Thyroid gland (tissue), 4 donors: ENCODE measurements at regions not wholly inside any gene's neighbourhood (a gene's known extent, or its start where the extent isn't known, plus 50 kb on each side); places are given as distances from the start of the nearest gene placed in this dataset.

Experiments used
- POLR2A ChIP-seq, 2 donors: fragments of 450-650 bp; IDR thresholded peaks; one replicate each; pipeline ENCODE4 v1.6.1; 2017; ENCODE audit warnings: antibody characterized with exemption in 2 of 2, mild to moderate bottlenecking in 2 of 2, moderate library complexity in 1 of 2
- TF ChIP-seq, protein P1 (sequence below), 6 experiments: fragments of 200-600 bp in 3 of 6; fragments of 450-650 bp in 3 of 6; sonication (generic) in 3 of 6; IDR thresholded peaks; one replicate each; pipeline ENCODE4 v1.5.1; 2016 to 2019; ENCODE audit warnings: antibody characterized with exemption in 6 of 6, mild to moderate bottlenecking in 2 of 6, inconsistent platforms in 1 of 6, moderate library complexity in 1 of 6

DNA sequence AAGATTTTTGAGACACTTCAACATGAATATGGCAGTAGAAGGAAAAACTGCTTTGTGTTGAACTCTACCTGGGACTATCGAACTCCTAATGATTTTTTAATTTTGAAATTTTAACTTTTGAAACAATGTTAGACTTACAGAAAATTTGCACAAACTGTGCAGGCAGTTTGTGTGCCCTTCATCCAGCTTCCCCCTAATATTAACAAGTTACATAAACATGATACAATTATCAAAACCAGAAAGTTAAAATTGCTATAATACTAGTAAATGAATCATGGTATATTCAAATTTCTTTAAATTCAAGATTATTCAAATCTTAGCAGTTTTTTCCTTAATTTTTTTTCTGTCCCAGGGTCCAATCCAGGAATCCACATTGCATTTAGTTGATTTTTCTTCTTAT lies 278.9 kb downstream of the ADGRL2 start:
- TF ChIP-seq, protein P1, sequence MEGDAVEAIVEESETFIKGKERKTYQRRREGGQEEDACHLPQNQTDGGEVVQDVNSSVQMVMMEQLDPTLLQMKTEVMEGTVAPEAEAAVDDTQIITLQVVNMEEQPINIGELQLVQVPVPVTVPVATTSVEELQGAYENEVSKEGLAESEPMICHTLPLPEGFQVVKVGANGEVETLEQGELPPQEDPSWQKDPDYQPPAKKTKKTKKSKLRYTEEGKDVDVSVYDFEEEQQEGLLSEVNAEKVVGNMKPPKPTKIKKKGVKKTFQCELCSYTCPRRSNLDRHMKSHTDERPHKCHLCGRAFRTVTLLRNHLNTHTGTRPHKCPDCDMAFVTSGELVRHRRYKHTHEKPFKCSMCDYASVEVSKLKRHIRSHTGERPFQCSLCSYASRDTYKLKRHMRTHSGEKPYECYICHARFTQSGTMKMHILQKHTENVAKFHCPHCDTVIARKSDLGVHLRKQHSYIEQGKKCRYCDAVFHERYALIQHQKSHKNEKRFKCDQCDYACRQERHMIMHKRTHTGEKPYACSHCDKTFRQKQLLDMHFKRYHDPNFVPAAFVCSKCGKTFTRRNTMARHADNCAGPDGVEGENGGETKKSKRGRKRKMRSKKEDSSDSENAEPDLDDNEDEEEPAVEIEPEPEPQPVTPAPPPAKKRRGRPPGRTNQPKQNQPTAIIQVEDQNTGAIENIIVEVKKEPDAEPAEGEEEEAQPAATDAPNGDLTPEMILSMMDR (IDR thresholded peaks at IDR 0.05), result no peak
- TF ChIP-seq POLR2A (IDR thresholded peaks at IDR 0.05), result no peak
